HG02885 (cell line): ENCODE measurements at regions not wholly inside any gene's neighbourhood (a gene's known extent, or its start where the extent isn't known, plus 50 kb on each side); places are given as distances from the start of the nearest gene placed in this dataset.
A peak's percentile ranks its signal among the peaks of the same experiment; 100 is the strongest.

Experiments used
- ATAC-seq: cut with Tn5 transposase; IDR thresholded peaks from one replicate; pipeline ENCODE4 v1.9.1; 2021; ENCODE audit warnings: mild to moderate bottlenecking; ENCODE audit not compliant: unreplicated experiment, poor library complexity

DNA sequence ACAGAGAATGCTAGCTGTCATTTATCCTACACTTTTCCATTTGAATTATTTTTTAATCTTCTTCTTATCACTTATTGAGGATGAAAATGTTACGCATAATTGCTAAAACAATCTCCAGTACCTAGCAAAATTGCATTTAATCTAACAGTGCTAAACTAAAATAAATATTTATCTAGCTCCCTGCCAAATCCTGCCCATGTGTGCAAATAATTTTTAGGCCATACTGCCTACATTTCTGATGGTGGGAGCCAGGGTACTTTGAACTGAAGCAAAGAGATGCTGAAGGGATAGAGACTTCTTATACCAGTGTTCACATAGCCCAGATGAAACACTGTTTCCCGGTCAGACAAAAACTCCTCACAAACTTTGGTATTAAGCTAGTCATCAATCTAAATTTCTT lies 1268.7 kb upstream of the PCDH20 start:
- ATAC-seq: no peak

DNA sequence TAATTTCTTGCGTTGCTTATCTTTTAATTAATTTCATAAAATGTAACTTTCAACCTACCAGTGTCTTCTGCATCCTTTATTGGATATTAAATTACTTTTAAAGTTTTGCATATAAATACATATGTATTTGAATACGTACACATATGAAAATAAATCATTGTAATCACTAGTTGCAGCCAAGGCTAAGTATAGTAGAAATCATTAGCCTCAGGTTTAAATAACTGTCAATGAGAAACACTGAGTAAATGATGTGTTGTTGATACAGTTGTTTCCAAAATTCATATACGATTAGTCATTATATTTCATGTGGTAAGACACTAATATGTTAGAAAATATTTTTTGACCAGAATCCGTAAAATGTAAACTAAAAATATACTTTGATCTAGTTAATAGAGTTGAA lies 1267.1 kb upstream of the PCDH20 start:
- no peak for ATAC-seq

DNA sequence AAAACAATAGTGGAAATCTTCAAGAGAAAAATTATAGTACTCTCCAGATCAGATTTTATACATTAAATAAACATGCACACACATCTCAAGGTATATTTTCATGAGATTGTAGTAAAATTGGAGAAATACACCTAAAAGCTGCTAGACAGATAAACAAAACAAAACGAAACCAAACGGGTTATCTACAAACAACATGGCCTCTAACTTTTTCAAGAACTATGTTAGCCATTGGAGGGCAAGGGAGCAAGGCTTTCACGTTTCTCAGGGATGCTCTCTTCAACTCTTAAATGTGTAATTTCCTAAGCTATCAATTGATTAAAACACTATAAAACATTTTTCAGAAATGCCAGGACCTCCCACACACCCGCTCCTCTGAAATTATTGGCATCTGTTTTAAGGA lies 1262.4 kb upstream of the PCDH20 start:
- no peak for ATAC-seq

DNA sequence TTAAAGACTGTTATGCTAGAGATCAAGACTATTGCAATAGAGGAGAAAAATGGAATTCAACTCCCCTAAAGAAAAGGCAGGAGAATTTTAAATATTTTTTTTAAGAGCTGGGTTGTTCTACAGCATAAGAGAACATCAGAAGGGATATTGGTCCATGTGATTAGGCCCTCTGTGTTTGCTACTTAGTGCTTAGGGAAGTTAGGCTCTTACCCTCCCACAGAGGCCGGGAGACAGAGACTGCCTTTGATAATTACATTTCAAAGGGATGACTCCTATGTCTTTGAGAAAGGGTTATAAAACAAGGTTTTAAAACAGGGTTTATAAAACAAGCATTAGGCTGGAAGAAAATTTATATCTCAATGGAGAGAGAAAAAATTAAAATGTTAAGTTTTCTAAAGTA lies 1248.1 kb upstream of the PCDH20 start:
- ATAC-seq: no peak

DNA sequence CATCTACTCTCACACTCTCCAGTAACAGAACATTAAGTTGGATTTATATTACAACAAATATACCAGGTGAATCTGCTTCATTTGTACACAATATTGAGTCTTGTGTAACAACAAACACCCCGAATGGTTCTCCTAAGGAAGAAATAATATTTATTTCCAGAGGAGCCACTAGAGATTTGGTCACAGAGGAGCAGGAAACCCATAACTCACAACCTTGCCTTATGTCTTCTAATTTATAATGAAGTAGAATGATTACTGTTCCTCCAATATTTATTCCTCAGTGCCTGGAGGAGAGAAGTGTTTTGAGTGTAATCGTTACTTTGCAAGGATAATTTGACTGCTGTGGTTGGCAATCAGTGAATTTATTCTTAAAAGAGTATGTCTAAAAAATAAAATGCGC lies 1243.7 kb upstream of the PCDH20 start:
- no peak for ATAC-seq

DNA sequence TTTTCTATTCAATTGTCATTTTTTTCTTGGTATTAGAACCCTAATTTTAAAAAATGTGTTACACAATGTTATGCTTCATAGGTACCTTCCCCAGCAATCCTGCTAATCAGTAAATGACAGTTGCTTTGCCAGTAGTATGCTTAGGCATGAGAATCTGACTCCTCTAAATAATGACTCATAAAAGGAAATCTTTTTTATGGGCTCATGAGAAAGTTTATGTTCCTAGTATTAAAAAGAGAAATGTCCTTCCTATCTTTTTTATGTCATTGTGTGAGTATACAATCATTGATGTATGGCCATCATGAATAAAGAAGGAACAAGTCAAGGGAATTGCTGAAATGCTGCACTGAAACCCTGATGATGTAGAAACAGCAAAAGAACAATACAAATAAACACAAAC lies 1237.7 kb upstream of the PCDH20 start:
- no peak for ATAC-seq

DNA sequence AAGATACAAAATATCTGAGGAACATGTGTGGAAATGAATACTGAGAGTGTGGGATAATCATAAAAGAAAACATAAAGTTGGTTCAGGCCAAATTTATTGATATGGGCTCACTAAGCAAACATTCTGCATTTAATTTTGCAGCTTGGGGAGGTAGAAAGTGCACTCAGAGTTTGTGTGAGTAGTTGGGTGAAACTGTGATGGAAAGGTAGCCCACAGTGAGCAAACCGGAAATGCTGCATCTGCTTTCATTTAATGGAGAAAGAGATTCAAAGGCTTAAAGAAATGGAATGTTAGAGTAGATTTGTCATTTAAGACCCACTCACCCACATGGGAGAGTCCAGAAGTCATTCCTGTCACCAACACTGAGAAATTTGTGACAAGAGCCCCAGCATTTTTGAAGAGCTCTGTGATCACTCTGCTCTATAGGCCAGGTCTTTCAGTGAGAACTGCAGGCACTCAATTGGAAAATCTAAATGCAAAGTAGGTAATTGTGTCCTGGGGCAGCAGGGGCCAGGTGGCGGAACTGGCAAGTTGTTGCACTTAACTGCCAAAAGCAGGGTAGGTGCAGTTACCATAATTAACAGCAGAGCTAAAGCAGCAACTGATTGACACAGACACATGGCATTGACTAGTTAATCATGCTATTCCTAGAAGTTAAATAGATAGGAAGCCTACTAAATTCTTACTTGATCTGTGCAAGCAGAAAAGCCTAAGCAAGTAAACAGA lies 1228.3 kb upstream of the PCDH20 start:
- peak; percentile 60 for ATAC-seq

DNA sequence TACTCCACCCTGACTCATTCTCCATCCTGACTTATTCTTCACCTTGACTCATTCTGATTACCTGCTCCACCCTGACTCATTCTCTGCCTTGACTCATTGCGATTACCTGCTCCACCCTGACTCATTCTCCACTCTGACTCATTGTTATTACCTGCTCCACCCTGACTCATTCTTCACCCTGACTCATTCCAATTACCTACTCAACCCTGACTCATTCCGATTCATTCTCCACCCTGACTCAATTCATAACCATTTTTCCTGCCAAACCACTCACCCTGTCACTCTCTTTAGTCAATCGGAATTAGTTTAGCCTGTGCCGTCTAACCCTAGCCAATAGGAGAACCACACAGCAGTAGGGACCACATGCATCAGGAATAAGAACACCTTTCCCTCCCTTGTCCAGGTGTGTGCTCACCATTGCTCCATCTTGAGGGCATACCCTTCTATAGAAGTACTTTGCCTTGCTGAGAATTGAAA lies 1227.4 kb upstream of the PCDH20 start:
- ATAC-seq: peak; percentile 36

DNA sequence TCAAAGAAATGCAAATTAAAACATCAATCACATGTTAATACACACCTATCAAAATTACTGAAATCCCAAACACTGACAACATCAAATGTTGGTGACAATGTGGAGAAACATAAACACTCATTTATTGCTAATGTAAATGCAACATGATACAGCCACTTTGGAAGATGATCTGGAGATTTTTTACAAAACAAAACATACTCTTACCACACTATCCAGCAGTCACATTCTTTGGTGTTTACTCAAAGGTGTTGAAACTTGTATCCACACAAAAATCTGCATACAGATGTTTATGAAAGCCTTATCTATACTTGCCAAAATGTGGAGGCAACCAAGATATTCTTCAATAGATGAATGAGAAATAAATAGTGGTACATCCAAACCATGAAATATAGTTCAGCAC lies 1219.5 kb upstream of the PCDH20 start:
- no peak for ATAC-seq

DNA sequence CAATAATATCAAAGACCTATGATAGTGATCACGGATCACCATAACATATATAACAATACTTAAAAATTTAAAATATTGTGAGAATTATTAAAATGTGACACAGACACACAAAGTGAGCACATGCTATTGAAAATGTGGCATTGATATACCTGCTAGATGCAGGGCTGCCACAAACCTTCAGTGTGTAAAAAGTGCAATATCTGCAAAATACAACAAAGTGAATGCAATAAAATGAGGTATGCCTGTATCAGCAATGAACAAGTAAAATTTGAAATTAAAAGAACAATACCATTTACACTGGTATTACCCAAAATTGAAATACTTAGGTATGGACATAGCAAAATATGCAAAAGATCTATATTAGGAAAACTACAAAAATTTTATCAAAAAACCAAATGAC lies 1217.8 kb upstream of the PCDH20 start:
- ATAC-seq: no peak

DNA sequence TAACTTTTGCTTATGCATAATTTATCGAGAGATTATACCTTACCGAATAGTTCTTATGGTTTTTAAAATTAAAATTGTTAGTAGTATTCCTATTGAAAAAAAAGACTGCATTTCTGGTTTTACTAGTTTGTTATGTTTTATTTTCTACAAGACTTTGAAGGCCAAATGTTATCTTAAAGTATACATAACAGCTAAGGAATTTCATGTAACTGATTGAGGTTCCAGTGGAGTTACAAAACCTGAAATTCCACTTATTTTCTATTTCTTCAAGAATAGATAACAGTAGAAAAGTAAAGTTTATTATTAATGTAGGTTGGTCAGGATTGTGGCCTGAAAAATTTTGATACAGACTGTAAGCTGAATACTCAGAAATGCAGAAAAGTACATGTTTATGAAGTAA lies 1216.0 kb upstream of the PCDH20 start:
- no peak for ATAC-seq

DNA sequence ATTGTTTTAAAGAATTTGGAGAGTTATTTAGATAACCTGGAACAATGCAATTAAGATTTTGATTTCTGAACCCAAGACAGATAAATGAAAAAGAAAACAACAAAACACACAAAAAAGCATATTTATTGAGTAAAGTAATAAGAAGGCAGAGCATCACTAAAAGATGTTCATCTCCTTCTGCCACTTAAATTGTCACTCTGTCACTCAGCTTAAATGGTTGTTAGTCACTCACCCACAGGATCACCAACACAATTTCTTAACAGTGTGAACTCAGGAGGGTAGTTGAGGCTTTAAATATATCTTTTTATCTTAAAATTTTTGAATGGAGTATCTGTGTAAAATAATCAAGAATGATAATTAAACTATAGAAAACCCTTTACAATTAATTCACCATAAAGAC lies 1215.5 kb upstream of the PCDH20 start:
- ATAC-seq: no peak

DNA sequence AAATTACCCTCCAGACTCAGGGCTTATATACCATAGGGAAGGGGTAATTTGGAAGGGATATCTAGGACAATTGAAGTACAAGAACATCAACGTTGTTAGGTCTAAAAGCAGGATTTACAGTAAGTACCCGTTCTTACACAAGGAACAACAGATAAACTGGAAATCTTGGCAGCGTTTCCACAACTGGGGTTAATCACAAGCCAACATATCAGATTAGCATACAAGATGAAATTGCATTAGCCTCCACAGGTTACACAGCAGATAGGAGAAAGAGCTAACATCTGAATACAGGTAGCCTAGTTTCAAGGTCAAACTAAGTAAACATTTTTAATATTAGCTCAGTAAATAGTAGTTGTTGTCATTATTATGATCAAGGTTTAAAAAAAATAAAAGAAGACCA lies 1214.0 kb upstream of the PCDH20 start:
- no peak for ATAC-seq

DNA sequence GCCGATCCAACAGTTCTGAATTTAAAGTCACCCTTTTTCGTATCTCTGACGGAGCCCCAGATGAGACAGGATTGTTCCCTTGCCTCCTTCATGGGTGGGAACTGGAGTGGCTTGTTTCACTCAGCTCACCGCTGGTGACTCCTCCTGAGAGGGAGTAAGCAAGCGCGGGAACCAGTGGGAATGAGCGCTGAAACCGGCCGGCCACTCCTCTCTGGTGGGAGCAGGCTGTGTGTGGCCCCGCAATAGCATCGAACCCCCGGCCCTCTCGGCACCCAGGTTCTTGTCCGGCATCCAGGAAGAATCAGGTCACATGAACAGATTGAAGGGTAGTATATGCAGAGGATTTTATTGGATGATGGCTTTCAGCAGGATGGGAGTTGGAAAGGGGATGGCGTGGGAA lies 1211.6 kb upstream of the PCDH20 start:
- no peak for ATAC-seq

DNA sequence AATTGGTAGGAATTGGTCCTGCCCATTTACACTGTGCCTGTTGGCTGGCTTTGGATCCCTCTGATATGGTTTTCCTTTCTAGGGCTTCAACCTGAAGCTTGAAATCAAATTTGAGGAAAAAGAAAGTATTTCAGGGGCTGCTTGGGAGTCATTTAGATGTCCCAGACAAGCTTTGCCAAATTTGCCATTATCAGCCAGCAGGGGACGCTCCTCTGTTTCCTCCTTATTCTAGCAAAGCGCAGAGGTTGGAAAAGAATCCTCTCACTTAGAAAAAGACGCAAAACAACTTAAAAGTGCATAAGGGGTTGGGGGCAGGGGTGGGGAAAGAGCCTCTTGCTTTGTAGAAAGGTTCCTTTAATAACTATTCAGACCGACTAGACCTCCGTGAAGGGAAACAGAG lies 1211.1 kb upstream of the PCDH20 start:
- ATAC-seq: no peak

DNA sequence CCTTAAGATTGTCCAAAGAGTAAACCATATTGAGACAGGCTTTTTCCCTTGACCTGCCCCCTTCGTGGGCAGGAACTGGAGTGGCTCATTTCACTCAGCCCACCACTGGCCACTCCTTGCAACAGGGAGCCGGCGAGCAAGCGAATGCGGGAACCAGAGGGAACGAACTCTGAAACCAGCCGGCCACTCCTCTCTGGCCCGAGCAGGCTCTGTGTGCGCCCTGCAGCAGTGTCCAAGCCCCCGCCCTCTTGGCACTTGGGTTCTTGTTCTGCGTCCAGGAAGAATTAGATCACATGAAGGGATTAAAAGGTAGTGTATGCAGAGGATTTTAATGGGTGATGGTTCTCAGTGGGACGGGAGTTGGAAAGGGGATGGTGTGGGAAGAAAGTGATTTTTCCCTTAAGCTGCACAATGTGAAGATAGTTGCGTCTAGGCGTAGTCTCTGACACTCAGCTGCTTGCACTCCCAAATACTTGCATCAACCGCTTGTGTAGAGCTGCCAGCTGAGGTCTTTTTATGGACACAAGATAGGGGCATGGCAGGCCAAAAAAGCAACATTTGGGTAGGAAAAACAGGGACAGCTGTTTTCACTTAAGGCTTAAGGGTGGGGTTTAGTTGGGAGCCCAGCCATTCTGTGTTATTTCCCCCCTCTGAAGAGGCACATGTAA lies 1209.7 kb upstream of the PCDH20 start:
- ATAC-seq: no peak

DNA sequence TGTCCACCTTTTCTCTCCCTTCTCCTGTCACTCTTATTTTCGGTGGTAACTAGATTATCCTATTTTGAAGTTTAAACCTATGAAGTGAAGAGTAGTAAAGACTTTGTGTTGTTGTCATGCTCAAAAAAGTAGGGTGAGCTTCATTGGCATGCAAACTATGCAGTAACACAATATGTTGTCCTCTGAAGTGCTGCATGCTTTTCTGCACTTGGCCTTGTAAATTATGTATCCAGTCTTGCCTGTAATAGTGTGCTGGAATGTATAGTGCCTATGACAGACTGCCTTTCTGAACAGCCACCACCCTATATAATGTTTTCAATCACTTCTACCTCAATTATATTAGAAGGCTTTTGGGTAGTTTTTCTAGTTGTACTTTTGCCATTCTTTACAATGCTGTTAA lies 1198.2 kb upstream of the PCDH20 start:
- no peak for ATAC-seq

DNA sequence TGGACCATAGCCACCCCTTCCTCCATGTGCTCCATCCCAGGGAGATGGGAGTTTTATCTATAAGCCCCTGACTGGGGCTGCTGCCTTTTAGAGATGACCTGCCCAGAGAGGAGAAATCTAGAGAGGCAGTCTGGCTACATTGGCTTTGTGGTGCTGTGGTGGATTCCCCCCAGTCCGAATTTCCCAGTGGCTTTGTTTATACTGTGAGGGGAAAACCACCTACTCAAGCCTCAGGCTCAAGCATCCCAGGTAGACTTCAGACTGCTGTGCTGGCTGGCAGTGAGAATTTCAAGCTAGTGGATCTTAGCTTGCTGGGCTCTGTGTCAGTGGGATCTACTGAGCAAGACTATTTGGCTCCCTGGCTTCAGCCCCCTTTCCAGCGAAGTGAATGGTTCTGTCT lies 1195.7 kb upstream of the PCDH20 start:
- no peak for ATAC-seq

DNA sequence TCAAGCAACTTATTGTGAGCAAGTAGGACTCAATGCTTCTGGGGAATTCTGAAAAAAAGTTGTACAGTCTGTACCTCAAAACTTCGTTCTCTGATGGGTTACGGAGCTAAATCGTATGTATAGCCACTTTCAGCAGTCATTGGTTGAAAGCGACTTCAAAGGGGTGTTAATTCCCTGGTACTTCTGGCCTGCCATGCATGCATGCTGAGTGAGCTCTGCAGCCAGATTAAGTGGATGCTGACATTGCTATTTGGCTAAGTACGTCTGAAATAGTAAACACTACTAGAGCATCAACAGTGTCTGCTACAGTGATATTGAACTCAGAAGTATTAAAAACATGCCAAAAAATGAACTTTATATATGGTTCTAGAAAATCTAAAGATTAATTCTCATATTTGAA lies 1183.1 kb upstream of the PCDH20 start:
- ATAC-seq: no peak

DNA sequence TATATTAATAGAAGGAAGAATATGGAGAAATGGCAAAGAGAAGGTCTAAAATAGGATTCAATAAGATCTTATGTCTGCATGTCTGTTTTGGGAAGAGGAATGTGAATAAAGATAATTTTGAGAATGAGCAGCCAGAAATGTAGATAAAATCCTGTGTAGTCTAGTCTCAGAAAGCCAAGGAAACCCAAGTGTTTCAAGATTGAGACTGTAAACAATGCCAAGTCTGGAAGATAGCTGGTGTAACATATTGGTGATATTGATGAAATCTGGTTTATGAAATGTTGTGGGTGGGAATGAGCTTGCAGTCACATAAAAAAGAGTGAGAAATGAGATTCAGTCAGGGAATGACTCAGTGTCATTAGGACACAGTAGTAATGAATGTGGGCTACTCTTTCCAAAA lies 1180.3 kb upstream of the PCDH20 start:
- ATAC-seq: no peak

DNA sequence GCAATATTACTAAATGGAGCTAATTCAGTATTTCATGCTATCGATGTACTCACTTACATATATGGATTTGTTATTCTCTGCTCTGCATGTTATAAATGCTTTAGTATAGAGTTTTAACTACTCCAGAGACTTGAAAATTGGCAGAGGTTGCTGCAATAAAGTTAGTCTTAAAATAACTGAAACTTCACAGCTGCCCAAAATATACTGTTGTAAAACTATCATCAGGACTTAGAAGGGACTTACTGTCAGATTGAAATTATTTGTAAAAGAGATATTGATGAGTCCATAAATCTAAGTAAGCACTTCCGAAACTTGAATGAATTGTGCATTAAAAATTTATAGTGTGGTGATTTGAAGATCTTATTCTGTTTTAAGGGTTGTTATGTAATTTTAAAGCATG lies 1178.2 kb upstream of the PCDH20 start:
- ATAC-seq: no peak

DNA sequence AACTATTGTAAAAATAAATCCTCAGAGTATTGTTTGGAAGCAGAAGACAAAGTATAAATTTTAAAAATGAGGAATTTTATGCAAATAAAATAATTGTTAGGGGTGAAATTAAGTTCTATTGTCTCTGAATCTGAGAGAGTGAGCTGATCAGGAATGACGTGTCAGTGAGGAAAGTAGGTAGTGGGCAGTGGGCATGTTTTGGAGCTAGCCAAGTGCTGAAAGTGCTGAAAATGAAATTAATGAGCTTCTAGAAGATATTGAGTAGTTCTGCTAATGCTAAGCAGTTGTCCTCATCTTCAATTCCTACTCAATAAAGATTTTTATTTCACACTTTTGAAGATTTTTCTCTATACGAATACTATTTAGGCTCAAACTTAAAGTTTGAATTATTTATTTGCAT lies 1167.8 kb upstream of the PCDH20 start:
- ATAC-seq: no peak
